HCT116 (cell line): ENCODE measurements at regions not wholly inside any gene's neighbourhood (a gene's known extent, or its start where the extent isn't known, plus 50 kb on each side); places are given as distances from the start of the nearest gene placed in this dataset.

Experiments
- ATAC-seq: fragments of 200-7000 bp; cut with Tn5 transposase; 2 replicates; pipeline ENCODE4 v1.9.1; 2020; ENCODE audit warnings: mild to moderate bottlenecking, moderate library complexity
- BruUV-seq: library from RNA; stranded (reverse); fragments of 400-500 nt; replicated peaks from 2 replicates; lab custom pipeline; 2021; lab: Mats Ljungman, UMichigan
- CTCF ChIA-PET: fragments of 300-600 bp; sonication (Branson Sonifier 250); formaldehyde crosslinking; loops from one replicate; lab custom pipeline; 2021; ENCODE audit warnings: antibody characterized with exemption; lab: Charles Lee
- POLR2A ChIA-PET: fragments of 300-600, 350-600 bp; sonication (Branson Sonifier 250); formaldehyde crosslinking; loops from one replicate; lab custom pipeline; 2021; ENCODE audit warnings: antibody characterized with exemption; lab: Charles Lee
- RAD21 ChIA-PET, 2 experiments: fragments of 300-600 bp; sonication (Branson Sonifier 250); formaldehyde crosslinking; loops; one replicate each; lab custom pipeline; 2023; ENCODE audit warnings: low total read pairs in 2 of 2; ENCODE audit not compliant: uncharacterized antibody in 2 of 2, unreplicated experiment in 2 of 2, low non-redundant PET in 1 of 2; lab: Charles Lee
- DNase-seq: peaks from one replicate; pipeline ENCODE4 v3.0.0-alpha.2; 2010; ENCODE audit warnings: low read depth, low spot score
- H2AFZ ChIP-seq: fragments of 200-600 bp; shearing (Covaris generic), sonication (generic); 2 replicates; pipeline ENCODE4 v1.6.1; 2017; ENCODE audit warnings: low read depth, mixed run types, mixed read lengths, antibody characterized with exemption, low read length; ENCODE audit not compliant: poor library complexity, severe bottlenecking
- H3K27ac ChIP-seq: 2 replicates; pipeline ENCODE4 v1.5.1; 2012; ENCODE audit warnings: low read depth, low read length
- H3K27me3 ChIP-seq: fragments of 200-600 bp; sonication (generic); 2 replicates; pipeline ENCODE4 v1.6.1; 2016; ENCODE audit warnings: mixed run types, low read length, mixed read lengths; ENCODE audit not compliant: insufficient read depth
- H3K36me3 ChIP-seq, 2 experiments: fragments of 200-500 bp in 1 of 2; fragments of 200-600 bp in 1 of 2; sonication (Bioruptor generic) in 1 of 2; sonication (generic) in 1 of 2; 2 replicates each; pipeline versions ENCODE4 v1.5.1 to v1.6.1; 2014 to 2016; ENCODE audit warnings: low read length in 2 of 2, inconsistent platforms in 1 of 2, mixed read lengths in 1 of 2, mixed run types in 1 of 2; ENCODE audit not compliant: insufficient read depth in 2 of 2, control insufficient read depth in 1 of 2
- H3K4me1 ChIP-seq, 2 experiments: fragments of 200-600 bp in 1 of 2; sonication (generic) in 1 of 2; 2 replicates each; pipeline versions ENCODE4 v1.5.1 to v1.6.1; 2012 to 2017; ENCODE audit warnings: low read length in 2 of 2, inconsistent platforms in 1 of 2, mild to moderate bottlenecking in 1 of 2, mixed read lengths in 1 of 2, mixed run types in 1 of 2, moderate library complexity in 1 of 2; ENCODE audit not compliant: insufficient read depth in 2 of 2, control insufficient read depth in 1 of 2
- H3K4me2 ChIP-seq: fragments of 200-600 bp; sonication (generic); 2 replicates; pipeline ENCODE4 v1.6.1; 2017; ENCODE audit warnings: mixed run types, low read length, mixed read lengths
- H3K4me3 ChIP-seq, 2 experiments: fragments of 200-600 bp in 1 of 2; sonication (generic) in 1 of 2; replicated peaks in 1 of 2; 2 replicates each; pipeline ENCODE4 v1.5.1; 2011 to 2016; ENCODE audit warnings: low read length in 2 of 2, control low read depth in 1 of 2, low read depth in 1 of 2, mild to moderate bottlenecking in 1 of 2, mixed read lengths in 1 of 2, mixed run types in 1 of 2
- H3K79me2 ChIP-seq: fragments of 200-600 bp; sonication (generic); 2 replicates; pipeline ENCODE4 v1.6.1; 2017; ENCODE audit warnings: mild to moderate bottlenecking, mixed run types, low read length, moderate library complexity, mixed read lengths; ENCODE audit not compliant: insufficient read depth
- H3K9ac ChIP-seq: fragments of 200-600 bp; sonication (generic); 2 replicates; pipeline ENCODE4 v1.6.1; 2016; ENCODE audit warnings: low read length, mixed read lengths
- H3K9me2 ChIP-seq: fragments of 200-600 bp; sonication (generic), shearing (Covaris generic); 2 replicates; pipeline ENCODE4 v1.6.1; 2017; ENCODE audit warnings: mixed run types, mild to moderate bottlenecking, moderate library complexity; ENCODE audit not compliant: insufficient read depth
- H3K9me3 ChIP-seq, 2 experiments: fragments of 200-500 bp in 1 of 2; fragments of 200-600 bp in 1 of 2; sonication (Bioruptor generic) in 1 of 2; sonication (generic) in 1 of 2; 2 replicates each; pipeline ENCODE4 v1.6.1; 2014 to 2017; ENCODE audit warnings: low read length in 2 of 2, mixed read lengths in 2 of 2, inconsistent platforms in 1 of 2, low read depth in 1 of 2, mild to moderate bottlenecking in 1 of 2, mixed run types in 1 of 2, moderate library complexity in 1 of 2; ENCODE audit not compliant: control insufficient read depth in 1 of 2, insufficient read depth in 1 of 2
- H4K20me1 ChIP-seq: fragments of 200-600 bp; sonication (generic), shearing (Covaris generic); 2 replicates; pipeline ENCODE4 v1.6.1; 2017; ENCODE audit warnings: mixed run types, mild to moderate bottlenecking, moderate library complexity; ENCODE audit not compliant: insufficient read depth
- CEBPB ChIP-seq: IDR thresholded peaks from 2 replicates; pipeline ENCODE4 v1.6.1; 2012; ENCODE audit warnings: low read depth
- EGR1 ChIP-seq: IDR thresholded peaks from 2 replicates; pipeline ENCODE4 v1.6.1; 2012; ENCODE audit warnings: low read depth
- EZH2 ChIP-seq: fragments of 200-600 bp; sonication (generic); IDR thresholded peaks from 2 replicates; pipeline ENCODE4 v1.6.1; 2017; ENCODE audit warnings: antibody characterized with exemption, mixed run types
- JUND ChIP-seq: IDR thresholded peaks from 2 replicates; pipeline ENCODE4 v1.6.1; 2012
- POLR2A ChIP-seq: IDR thresholded peaks from 2 replicates; pipeline ENCODE4 v1.7.0; 2011; ENCODE audit warnings: borderline replicate concordance; ENCODE audit not compliant: insufficient read depth, insufficient read length; ENCODE audit errors: extremely low read depth
- POLR2AphosphoS5 ChIP-seq: IDR thresholded peaks from 2 replicates; pipeline ENCODE4 v1.6.1; 2011; ENCODE audit warnings: mild to moderate bottlenecking, low read depth, low read length, moderate library complexity
- SP1 ChIP-seq: IDR thresholded peaks from 2 replicates; pipeline ENCODE4 v1.6.1; 2012; ENCODE audit warnings: low read depth
- YY1 ChIP-seq: IDR thresholded peaks from 2 replicates; pipeline ENCODE4 v1.6.1; 2011; ENCODE audit warnings: low read length, low read depth, moderate library complexity, mild to moderate bottlenecking; ENCODE audit not compliant: insufficient replicate concordance; ENCODE audit errors: extremely low read depth
- ZNF274 ChIP-seq: fragments of 200-500 bp; sonication (Bioruptor generic); IDR thresholded peaks from 2 replicates; pipeline ENCODE4 v1.6.1; 2014; ENCODE audit warnings: mild to moderate bottlenecking, low read depth, low read length, inconsistent platforms
- intact Hi-C: fragments of 100-400 bp; cut with micrococcal nuclease; formaldehyde crosslinking; loops from 2 replicates; pipeline ENCODE4 v1.10.0; 2022
- TF ChIP-seq, protein P1 (sequence below), 3 experiments: fragments of 200-600 bp in 1 of 3; sonication (generic) in 1 of 3; IDR thresholded peaks in 2 of 3; conservative IDR thresholded peaks in 1 of 3; 2 replicates each; pipeline ENCODE4 v1.5.1; 2012 to 2017; ENCODE audit warnings: low read depth in 2 of 3, low read length in 2 of 3, antibody characterized with exemption in 1 of 3, borderline replicate concordance in 1 of 3, control low read depth in 1 of 3, mild to moderate bottlenecking in 1 of 3, mixed read lengths in 1 of 3, mixed run types in 1 of 3, moderate library complexity in 1 of 3; ENCODE audit not compliant: insufficient read depth in 1 of 3
- TF ChIP-seq, protein P2 (sequence below): IDR thresholded peaks from 2 replicates; pipeline ENCODE4 v1.6.1; 2012

DNA sequence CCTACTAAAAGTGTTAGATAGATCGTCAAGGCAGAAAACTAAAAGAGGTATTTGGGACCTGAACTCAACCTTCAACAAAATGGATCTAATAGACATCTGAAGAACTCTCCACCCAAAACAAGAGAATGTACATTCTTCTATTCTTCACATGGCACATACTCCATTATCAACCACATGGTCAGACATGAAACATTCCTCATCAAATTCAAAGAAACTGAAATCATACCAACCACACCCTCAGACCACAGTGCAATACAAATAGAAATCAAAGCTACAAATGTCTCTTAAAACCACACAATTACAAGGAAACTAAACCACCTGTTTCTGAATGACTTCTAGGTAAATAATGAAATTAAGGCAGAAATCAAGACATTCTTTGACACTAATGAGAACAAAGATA is 984.1 kb upstream of the GBE1 start:
- CTCF ChIA-PET: no interaction called here
- POLR2A ChIA-PET: no interaction called here
- H3K4me2 ChIP-seq: no peak overlapping the region
- H3K79me2 ChIP-seq: no peaks in the 10 kb centered on the region
- TF ChIP-seq ZNF274: no peak
- no peak for TF ChIP-seq EZH2
- no peak for TF ChIP-seq POLR2AphosphoS5
- no peak for TF ChIP-seq POLR2A
- no peak for TF ChIP-seq SP1
- no peak for TF ChIP-seq CEBPB
- no peak for TF ChIP-seq YY1
- TF ChIP-seq, protein P1, sequence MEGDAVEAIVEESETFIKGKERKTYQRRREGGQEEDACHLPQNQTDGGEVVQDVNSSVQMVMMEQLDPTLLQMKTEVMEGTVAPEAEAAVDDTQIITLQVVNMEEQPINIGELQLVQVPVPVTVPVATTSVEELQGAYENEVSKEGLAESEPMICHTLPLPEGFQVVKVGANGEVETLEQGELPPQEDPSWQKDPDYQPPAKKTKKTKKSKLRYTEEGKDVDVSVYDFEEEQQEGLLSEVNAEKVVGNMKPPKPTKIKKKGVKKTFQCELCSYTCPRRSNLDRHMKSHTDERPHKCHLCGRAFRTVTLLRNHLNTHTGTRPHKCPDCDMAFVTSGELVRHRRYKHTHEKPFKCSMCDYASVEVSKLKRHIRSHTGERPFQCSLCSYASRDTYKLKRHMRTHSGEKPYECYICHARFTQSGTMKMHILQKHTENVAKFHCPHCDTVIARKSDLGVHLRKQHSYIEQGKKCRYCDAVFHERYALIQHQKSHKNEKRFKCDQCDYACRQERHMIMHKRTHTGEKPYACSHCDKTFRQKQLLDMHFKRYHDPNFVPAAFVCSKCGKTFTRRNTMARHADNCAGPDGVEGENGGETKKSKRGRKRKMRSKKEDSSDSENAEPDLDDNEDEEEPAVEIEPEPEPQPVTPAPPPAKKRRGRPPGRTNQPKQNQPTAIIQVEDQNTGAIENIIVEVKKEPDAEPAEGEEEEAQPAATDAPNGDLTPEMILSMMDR (IDR thresholded peaks at IDR 0.05 in 2 of 3, conservative IDR thresholded peaks at IDR 0.05 in 1 of 3; ENCODE audit: borderline replicate concordance in 1 of 3, insufficient read depth in 1 of 3, low read depth in 2 of 3, low read length in 2 of 3): no peak
- TF ChIP-seq, protein P2, sequence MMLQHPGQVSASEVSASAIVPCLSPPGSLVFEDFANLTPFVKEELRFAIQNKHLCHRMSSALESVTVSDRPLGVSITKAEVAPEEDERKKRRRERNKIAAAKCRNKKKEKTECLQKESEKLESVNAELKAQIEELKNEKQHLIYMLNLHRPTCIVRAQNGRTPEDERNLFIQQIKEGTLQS: no peak
- no peak for TF ChIP-seq JUND
- no peak for TF ChIP-seq EGR1
- DNase-seq (no peak), ATAC-seq (no peak)
- RAD21 ChIA-PET: no interaction called here
- no TSS peak for BruUV-seq
- no peak overlapping the region for H2AFZ ChIP-seq
- intact Hi-C loops: no loop called here
- H4K20me1 ChIP-seq: no peaks in the 10 kb centered on the region; the same call in 1 of the 2 replicates
- H3K4me1 ChIP-seq: no peaks in the 10 kb centered on the region
- H3K36me3 ChIP-seq: no peaks in the 10 kb centered on the region
- H3K9me3 ChIP-seq: peaks cover 3 to 7% of the 10 kb centered on the region in 2 experiments; a peak in 3 of 4 replicates
- no peaks in the 10 kb centered on the region for H3K9me2 ChIP-seq
- no peak overlapping the region for H3K4me3 ChIP-seq
- no peaks in the 10 kb centered on the region for H3K27me3 ChIP-seq
- no peak overlapping the region for H3K27ac ChIP-seq
- H3K9ac ChIP-seq: no peak overlapping the region
